ENCODE measurements at regions not wholly inside any gene's neighbourhood (a gene's known extent, or its start where the extent isn't known, plus 50 kb on each side); places are given as distances from the start of the nearest gene placed in this dataset.

GRCh38 chr6:66423047-66423446 is 716.0 kb upstream of the EYS start:
- Histone ChIP-seq H3K9ac (ENCODE audit: low read length) (no peak overlapping the region), H3K79me2 (ENCODE audit: low read length) (no peaks in the 10 kb centered on the region), H3K9me2 (replicated peaks; ENCODE audit: insufficient read depth, low read length) (no peaks in the 10 kb centered on the region), H3K4me3 (ENCODE audit: low read length) (no peak overlapping the region), H3K27ac (ENCODE audit: low read length) (no peak overlapping the region), H3F3A (ENCODE audit: insufficient read depth, low read length) (no peaks in the 10 kb centered on the region), H3K36me3 (replicated peaks; ENCODE audit: insufficient read depth, low read length) (no peaks in the 10 kb centered on the region), H3K4me1 (ENCODE audit: low read length) (no peaks in the 10 kb centered on the region), H2AFZ (ENCODE audit: low read length) (no peak overlapping the region), H3K9me3 (replicated peaks; ENCODE audit: insufficient read depth, low read length) (no peaks in the 10 kb centered on the region), H4K20me1 (ENCODE audit: insufficient read depth, low read length) (no peaks in the 10 kb centered on the region), H3K27me3 (replicated peaks; ENCODE audit: insufficient read depth, low read length) (no peaks in the 10 kb centered on the region), H3K4me2 (ENCODE audit: low read depth, low read length) (no peak overlapping the region)
- no peak for DNase-seq
- TF ChIP-seq EZH2phosphoT487 (IDR thresholded peaks at IDR 0.05; ENCODE audit: low read length) = no peak
- no peak for TF ChIP-seq CTCF (IDR thresholded peaks at IDR 0.05; ENCODE audit: low read length)
- no peak for TF ChIP-seq EZH2 (optimal IDR thresholded peaks at IDR 0.05; ENCODE audit: low read depth, low read length)

- Histone ChIP-seq H3K9ac (ENCODE audit: low read length) (no peak overlapping the region), H3F3A (ENCODE audit: insufficient read depth, low read length) (no peaks in the 10 kb centered on the region), H3K4me1 (ENCODE audit: low read length) (no peaks in the 10 kb centered on the region), H3K4me2 (ENCODE audit: low read depth, low read length) (no peak overlapping the region), H3K27ac (ENCODE audit: low read length) (no peak overlapping the region), H3K27me3 (replicated peaks; ENCODE audit: insufficient read depth, low read length) (no peaks in the 10 kb centered on the region), H3K9me3 (replicated peaks; ENCODE audit: insufficient read depth, low read length) (no peaks in the 10 kb centered on the region), H3K9me2 (replicated peaks; ENCODE audit: insufficient read depth, low read length) (no peaks in the 10 kb centered on the region), H3K4me3 (ENCODE audit: low read length) (no peak overlapping the region), H4K20me1 (ENCODE audit: insufficient read depth, low read length) (no peaks in the 10 kb centered on the region), H2AFZ (ENCODE audit: low read length) (no peak overlapping the region), H3K36me3 (replicated peaks; ENCODE audit: insufficient read depth, low read length) (no peaks in the 10 kb centered on the region), H3K79me2 (ENCODE audit: low read length) (no peaks in the 10 kb centered on the region)
- TF ChIP-seq EZH2phosphoT487 (IDR thresholded peaks at IDR 0.05; ENCODE audit: low read length) = no peak
- peak; percentile 25; the same call in 1 of the 2 replicates for TF ChIP-seq CTCF (IDR thresholded peaks at IDR 0.05; ENCODE audit: low read length)
- DNase-seq = no peak
Measured at GRCh38 chr6:66421570-66421969, 714.5 kb upstream of the EYS start.

GRCh38 chr6:66418906-66419305 is 711.9 kb upstream of the EYS start:
- Histone ChIP-seq H3K36me3 (replicated peaks; ENCODE audit: insufficient read depth, low read length) (no peaks in the 10 kb centered on the region), H3K27me3 (replicated peaks; ENCODE audit: insufficient read depth, low read length) (no peaks in the 10 kb centered on the region), H2AFZ (ENCODE audit: low read length) (no peak overlapping the region), H3K4me1 (ENCODE audit: low read length) (no peaks in the 10 kb centered on the region), H3K27ac (ENCODE audit: low read length) (no peak overlapping the region), H3K79me2 (ENCODE audit: low read length) (no peaks in the 10 kb centered on the region), H3F3A (ENCODE audit: insufficient read depth, low read length) (no peaks in the 10 kb centered on the region), H3K4me3 (ENCODE audit: low read length) (no peak overlapping the region), H4K20me1 (ENCODE audit: insufficient read depth, low read length) (no peaks in the 10 kb centered on the region), H3K4me2 (ENCODE audit: low read depth, low read length) (no peak overlapping the region), H3K9me2 (replicated peaks; ENCODE audit: insufficient read depth, low read length) (no peaks in the 10 kb centered on the region), H3K9ac (ENCODE audit: low read length) (no peak overlapping the region), H3K9me3 (replicated peaks; ENCODE audit: insufficient read depth, low read length) (no peaks in the 10 kb centered on the region)
- no peak for DNase-seq
- no peak for TF ChIP-seq CTCF (IDR thresholded peaks at IDR 0.05; ENCODE audit: low read length)
- no peak for TF ChIP-seq EZH2 (optimal IDR thresholded peaks at IDR 0.05; ENCODE audit: low read depth, low read length)
- TF ChIP-seq EZH2phosphoT487 (IDR thresholded peaks at IDR 0.05; ENCODE audit: low read length) = no peak
